ENCODE measurements at regions not wholly inside any gene's neighbourhood (a gene's known extent, or its start where the extent isn't known, plus 50 kb on each side); places are given as distances from the start of the nearest gene placed in this dataset.

- DNase-seq (ENCODE audit: insufficient read length, low spot score): no peak
- no peak for FAIRE-seq
These were observed 51.4 kb upstream of the CISTR start for GRCh38 chr12:53803194-53803593.

- FAIRE-seq (no peak), DNase-seq (ENCODE audit: insufficient read length, low spot score) (no peak)
These were observed 51.9 kb upstream of the CISTR start for GRCh38 chr12:53803703-53804102.

GRCh38 chr12:53804429-53804828 is 52.6 kb upstream of the CISTR start:
- no peak for FAIRE-seq
- DNase-seq (ENCODE audit: insufficient read length, low spot score): no peak

- no peak for FAIRE-seq
- DNase-seq (ENCODE audit: insufficient read length, low spot score): no peak
These were observed 53.3 kb upstream of the CISTR start for GRCh38 chr12:53805067-53805466.

GRCh38 chr12:53805791-53806190 is 54.0 kb upstream of the CISTR start:
- DNase-seq (ENCODE audit: insufficient read length, low spot score) (no peak), FAIRE-seq (no peak)

GRCh38 chr12:53806721-53807120 is 54.9 kb upstream of the CISTR start:
- DNase-seq (ENCODE audit: insufficient read length, low spot score) (no peak), FAIRE-seq (no peak)

DNA sequence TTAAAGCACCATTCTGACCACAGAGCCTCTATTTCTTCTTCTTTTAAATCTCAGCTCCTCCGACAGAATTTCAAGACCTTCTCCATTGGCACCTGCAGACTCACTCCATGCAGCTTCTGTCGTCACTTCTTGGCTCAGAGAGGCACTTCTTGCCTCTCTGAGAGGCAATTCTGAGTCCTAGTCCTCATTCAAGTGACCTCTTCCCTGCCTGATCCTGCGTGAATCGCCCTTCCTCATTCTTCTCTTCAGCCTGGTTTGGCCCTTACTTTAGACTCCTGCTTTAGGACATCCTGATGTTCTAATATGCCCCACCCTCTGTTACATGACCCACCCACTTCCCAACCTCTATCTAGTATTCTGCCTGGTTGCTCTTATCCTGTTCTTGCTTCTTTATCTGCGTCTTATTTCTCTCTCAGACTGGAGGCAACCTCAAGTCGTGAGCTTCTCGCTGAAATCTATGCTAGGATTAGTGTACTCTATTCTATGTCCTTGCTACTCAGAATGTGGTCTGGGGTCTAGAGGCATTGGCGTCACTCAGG is 55.6 kb upstream of the CISTR start:
- FAIRE-seq: no peak
- no peak for DNase-seq (ENCODE audit: insufficient read length, low spot score)

- DNase-seq (ENCODE audit: insufficient read length, low spot score): no peak
- FAIRE-seq: no peak
These were observed 56.4 kb upstream of the CISTR start for GRCh38 chr12:53808023-53808705.

GRCh38 chr12:53809005-53809404 is 57.2 kb upstream of the CISTR start:
- DNase-seq (ENCODE audit: insufficient read length, low spot score) (no peak), FAIRE-seq (no peak)

DNA sequence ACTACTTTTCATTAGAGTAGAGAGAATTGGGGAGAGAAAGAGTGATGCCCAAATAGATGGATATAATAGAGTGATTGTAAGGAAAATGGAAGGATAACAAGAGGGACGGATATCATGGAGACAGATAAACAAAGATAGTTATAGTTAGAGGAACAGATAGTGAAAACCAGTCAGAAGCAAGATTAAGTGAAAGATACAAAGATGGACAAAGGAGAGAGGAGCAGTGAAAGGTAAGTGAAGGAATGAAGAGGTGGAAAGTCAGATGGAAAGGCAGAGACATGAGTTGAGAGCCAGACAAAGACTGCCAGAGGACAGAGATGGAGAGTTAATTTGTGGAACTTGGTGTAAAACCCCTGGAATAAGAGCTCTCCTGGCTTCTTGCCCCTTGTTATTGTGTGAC is 59.2 kb upstream of the CISTR start:
- DNase-seq (ENCODE audit: insufficient read length, low spot score): no peak
- FAIRE-seq: no peak

DNA sequence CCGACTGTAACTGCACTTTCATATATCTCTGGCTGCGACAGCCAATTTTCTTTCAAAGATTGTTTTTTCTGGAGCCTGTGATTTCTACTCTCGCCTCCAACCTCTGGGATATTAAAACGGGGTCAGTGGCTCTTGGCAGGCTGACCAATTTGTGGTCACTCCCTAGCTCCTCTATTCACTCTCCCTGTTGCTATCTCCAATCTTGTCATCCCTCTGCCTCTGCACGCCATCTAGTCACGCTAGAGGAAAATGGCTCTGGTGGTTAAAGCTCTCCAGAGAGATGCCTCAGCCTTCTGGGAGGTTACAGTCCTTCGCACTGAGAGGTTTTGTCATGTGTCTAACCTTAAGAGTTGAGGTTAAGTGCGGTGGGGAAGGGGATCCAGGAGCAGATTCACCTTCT is 59.8 kb upstream of the CISTR start:
- no peak for FAIRE-seq

GRCh38 chr12:53816360-53817020 is 64.7 kb upstream of the CISTR start:
- DNase-seq (ENCODE audit: insufficient read length, low spot score): no peak
- no peak for FAIRE-seq

More for the DNA sequence above, 59.8 kb upstream of the CISTR start:
- no peak for DNase-seq (ENCODE audit: insufficient read length, low spot score)

DNA sequence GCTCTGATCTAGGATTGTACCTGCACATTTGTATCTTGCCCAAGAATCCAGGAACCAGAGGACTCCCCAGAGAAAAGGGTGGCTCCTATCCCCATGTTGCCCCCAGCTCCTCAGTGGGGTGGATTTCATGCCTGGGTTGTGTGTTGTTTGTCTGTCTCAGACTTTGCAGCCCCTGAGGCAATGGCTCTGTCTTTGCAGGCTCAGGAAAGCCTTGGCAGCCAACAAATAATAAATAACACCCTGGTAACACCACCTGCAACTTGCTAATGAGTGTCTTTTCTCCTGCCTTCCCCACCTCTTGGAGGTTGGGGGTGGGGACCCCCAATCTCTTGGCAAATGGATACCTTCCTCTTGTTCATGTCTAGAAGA is 65.2 kb upstream of the CISTR start:
- FAIRE-seq (no peak), DNase-seq (ENCODE audit: insufficient read length, low spot score) (no peak)

DNA sequence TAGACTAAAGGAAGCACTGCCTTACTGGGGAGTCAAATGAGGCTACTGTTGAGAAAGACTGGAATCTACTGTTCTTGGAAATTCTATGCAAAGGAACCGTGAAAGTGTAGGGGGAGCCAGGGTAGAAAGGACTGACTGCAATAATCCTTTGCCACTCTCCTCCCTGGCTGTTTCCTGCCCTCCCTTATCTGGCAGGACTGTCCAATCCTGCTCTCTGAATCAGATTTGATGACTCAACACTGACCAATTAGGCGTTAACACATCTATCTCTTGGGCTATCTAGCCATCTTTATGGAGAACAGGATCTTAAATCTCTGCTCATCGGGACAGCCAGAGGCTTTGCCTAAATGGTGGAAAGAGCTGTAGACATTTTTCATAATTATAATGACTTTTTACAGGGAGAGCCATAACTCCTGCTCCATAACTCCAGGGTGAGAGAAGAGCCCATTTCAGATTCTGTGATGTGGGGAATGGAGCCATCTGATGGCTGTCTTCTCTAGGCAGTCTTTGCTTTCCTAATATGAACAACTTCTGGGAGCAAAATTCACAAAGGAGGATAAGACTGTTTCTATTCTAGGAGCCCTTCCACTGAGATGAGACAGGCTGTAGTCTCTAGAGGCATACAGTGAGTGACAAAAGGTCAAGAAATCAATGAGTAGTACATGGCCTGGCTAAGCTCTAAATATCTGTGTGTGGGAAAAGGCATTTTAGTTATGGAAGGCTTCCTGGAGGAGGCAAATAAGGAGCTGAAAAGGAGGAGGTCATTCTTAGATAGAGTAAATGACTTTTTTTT is 68.9 kb upstream of the CISTR start:
- FAIRE-seq (no peak), DNase-seq (ENCODE audit: insufficient read length, low spot score) (no peak)

DNA sequence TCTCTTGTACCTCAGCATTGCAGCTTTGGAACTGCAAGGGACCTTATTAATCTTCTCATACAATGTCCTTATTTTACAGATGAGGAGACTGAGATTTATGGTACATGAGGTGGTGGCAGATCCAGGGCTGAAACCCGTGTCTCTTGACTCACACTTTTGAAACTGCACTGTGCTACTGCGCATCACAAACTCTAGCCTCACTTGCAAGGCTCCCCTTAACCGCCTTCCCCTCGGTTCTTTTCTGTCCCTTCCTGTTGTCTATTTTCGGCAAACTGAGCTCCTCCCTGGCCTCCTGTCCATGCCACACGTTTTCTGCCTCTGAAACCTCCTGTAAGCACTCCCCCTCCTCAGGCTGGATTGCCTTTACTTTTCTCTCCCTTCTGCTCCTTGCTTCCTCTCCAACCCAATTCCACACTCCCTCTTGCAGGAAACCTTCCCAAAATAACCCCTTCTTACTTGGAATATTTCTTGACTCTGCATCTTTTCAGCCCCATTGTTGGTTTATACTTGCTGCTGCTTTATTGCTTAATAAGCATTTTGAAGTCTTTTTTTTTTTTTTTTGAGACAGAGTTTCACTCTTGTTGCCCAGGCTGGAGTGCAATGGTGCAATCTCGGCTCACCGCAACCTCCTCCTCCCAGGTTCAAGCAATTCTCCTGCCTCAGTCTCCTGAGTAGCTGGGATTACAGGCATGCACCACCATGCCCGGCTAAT is 72.4 kb upstream of the CISTR start:
- no peak for FAIRE-seq
- no peak for DNase-seq (ENCODE audit: insufficient read length, low spot score)

- FAIRE-seq (no peak), DNase-seq (ENCODE audit: insufficient read length, low spot score) (no peak)
These were observed 73.7 kb upstream of the CISTR start for GRCh38 chr12:53825246-53826081.

- DNase-seq (ENCODE audit: insufficient read length, low spot score) (no peak), FAIRE-seq (no peak)
These were observed 75.5 kb upstream of the CISTR start for GRCh38 chr12:53827306-53827705.

DNA sequence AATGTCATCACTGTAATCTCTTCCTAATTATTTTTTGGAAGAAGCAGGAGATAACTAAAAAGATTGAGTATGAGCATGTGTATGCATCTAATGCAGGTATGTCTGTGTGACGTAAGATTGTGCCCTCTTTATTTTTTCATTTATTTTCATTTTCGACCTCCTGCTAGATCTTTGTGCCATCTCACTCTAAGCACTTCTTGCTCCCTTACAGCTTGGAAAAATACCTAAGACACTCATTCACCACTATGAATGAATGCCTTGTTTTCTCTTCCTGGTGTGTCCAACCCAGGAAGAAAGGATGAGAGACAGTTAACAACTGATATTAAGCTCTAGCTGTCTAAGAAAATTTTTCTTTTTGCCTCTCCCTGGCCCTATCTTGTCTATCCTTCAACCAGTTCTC is 76.8 kb upstream of the CISTR start:
- FAIRE-seq: no peak
- DNase-seq (ENCODE audit: insufficient read length, low spot score): no peak

- FAIRE-seq (no peak), DNase-seq (ENCODE audit: insufficient read length, low spot score) (no peak)
These were observed 77.5 kb upstream of the CISTR start for GRCh38 chr12:53829130-53829819.

DNA sequence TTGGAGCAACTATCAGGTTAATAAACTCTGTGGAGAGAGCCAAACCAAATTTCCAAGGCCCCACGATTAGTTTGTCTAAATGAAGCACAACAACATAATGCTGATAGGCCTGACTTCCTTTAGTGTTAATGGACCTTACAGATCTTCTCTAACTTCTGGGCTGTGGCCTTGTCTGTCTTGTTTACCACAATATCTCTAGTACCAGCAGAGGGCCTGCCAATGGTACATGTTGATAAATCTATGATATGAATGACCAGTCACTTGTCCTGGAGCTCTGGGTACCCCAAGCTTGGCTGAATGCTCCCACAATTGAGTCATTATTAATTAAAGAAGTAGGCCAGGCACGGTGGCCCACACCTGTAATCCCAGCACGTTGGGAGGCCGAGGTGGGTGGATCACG is 78.9 kb upstream of the CISTR start:
- no peak for DNase-seq (ENCODE audit: insufficient read length, low spot score)

More for the DNA sequence above, 78.9 kb upstream of the CISTR start:
- FAIRE-seq: no peak
